Neutrophil (primary cell): ENCODE measurements at regions not wholly inside any gene's neighbourhood (a gene's known extent, or its start where the extent isn't known, plus 50 kb on each side); places are given as distances from the start of the nearest gene placed in this dataset.

Experiments used
- H3K27ac ChIP-seq: fragments of 200-600 bp; sonication (generic); 2 replicates; pipeline ENCODE4 v1.5.1; 2016; ENCODE audit warnings: mild to moderate bottlenecking, moderate library complexity
- H3K27me3 ChIP-seq: fragments of 200-600 bp; sonication (generic); 2 replicates; pipeline ENCODE4 v1.6.0; 2016; ENCODE audit warnings: mild to moderate bottlenecking
- H3K36me3 ChIP-seq: fragments of 200-600 bp; sonication (generic); 2 replicates; pipeline ENCODE4 v1.5.1; 2017
- H3K4me1 ChIP-seq, 2 experiments: fragments of 200-600 bp in 1 of 2; sonication (generic) in 1 of 2; 1 replicate in 1 of 2; 2 replicates in 1 of 2; pipeline versions ENCODE4 v1.5.1 to v1.6.1; 2013 to 2016; ENCODE audit warnings: low read depth in 1 of 2, low read length in 1 of 2, mild to moderate bottlenecking in 1 of 2, moderate library complexity in 1 of 2; ENCODE audit not compliant: control insufficient read depth in 1 of 2, insufficient read depth in 1 of 2
- H3K4me3 ChIP-seq, 2 experiments: fragments of 200-600 bp in 1 of 2; sonication (generic) in 1 of 2; 1 replicate in 1 of 2; 2 replicates in 1 of 2; pipeline ENCODE4 v1.5.1; 2013 to 2016; ENCODE audit warnings: low read depth in 1 of 2, low read length in 1 of 2, mild to moderate bottlenecking in 1 of 2, moderate library complexity in 1 of 2
- H3K9me3 ChIP-seq: fragments of 200-600 bp; sonication (generic); 2 replicates; pipeline ENCODE4 v1.5.1; 2016
- CTCF ChIP-seq: fragments of 200-600 bp; sonication (generic); IDR thresholded peaks from 2 replicates; pipeline ENCODE4 v1.5.1; 2016; ENCODE audit warnings: antibody characterized with exemption

- H3K27ac ChIP-seq: no peak overlapping the region
- no peaks in the 10 kb centered on the region for H3K36me3 ChIP-seq
- H3K27me3 ChIP-seq: no peaks in the 10 kb centered on the region
- peaks cover 12% of the 10 kb centered on the region for H3K9me3 ChIP-seq
- H3K4me3 ChIP-seq: no peak overlapping the region
- no peaks in the 10 kb centered on the region for H3K4me1 ChIP-seq
- no peak for TF ChIP-seq CTCF
Measured at GRCh38 chr6:164917211-164917610, 392.2 kb downstream of the C6orf118 start.

- no peaks in the 10 kb centered on the region for H3K4me1 ChIP-seq
- TF ChIP-seq CTCF: no peak
- peaks cover 12% of the 10 kb centered on the region for H3K9me3 ChIP-seq
- H3K27me3 ChIP-seq: no peaks in the 10 kb centered on the region
- no peaks in the 10 kb centered on the region for H3K36me3 ChIP-seq
- no peak overlapping the region for H3K27ac ChIP-seq
- no peak overlapping the region for H3K4me3 ChIP-seq
Measured at GRCh38 chr6:164916087-164916486, 393.3 kb downstream of the C6orf118 start.

GRCh38 chr6:164911873-164912580 is 397.4 kb downstream of the C6orf118 start:
- Histone ChIP-seq H3K4me1 (no peaks in the 10 kb centered on the region), H3K4me3 (no peak overlapping the region)
- no peak for TF ChIP-seq CTCF

GRCh38 chr6:164911151-164911550 is 398.3 kb downstream of the C6orf118 start:
- Histone ChIP-seq H3K4me3 (no peak overlapping the region), H3K27ac (no peak overlapping the region), H3K4me1 (no peaks in the 10 kb centered on the region)

More at GRCh38 chr6:164911873-164912580, 397.4 kb downstream of the C6orf118 start:
- no peaks in the 10 kb centered on the region for H3K36me3 ChIP-seq
- no peak overlapping the region for H3K27ac ChIP-seq
- H3K27me3 ChIP-seq: no peaks in the 10 kb centered on the region
- no peaks in the 10 kb centered on the region for H3K9me3 ChIP-seq

GRCh38 chr6:164906766-164907165 is 402.6 kb downstream of the C6orf118 start:
- no peak overlapping the region for H3K4me3 ChIP-seq
- H3K36me3 ChIP-seq: no peaks in the 10 kb centered on the region
- TF ChIP-seq CTCF: no peak
- H3K27me3 ChIP-seq: no peaks in the 10 kb centered on the region
- no peak overlapping the region for H3K27ac ChIP-seq
- H3K4me1 ChIP-seq: no peaks in the 10 kb centered on the region
- no peaks in the 10 kb centered on the region for H3K9me3 ChIP-seq

More at GRCh38 chr6:164911151-164911550, 398.3 kb downstream of the C6orf118 start:
- no peaks in the 10 kb centered on the region for H3K27me3 ChIP-seq
- H3K9me3 ChIP-seq: no peaks in the 10 kb centered on the region
- H3K36me3 ChIP-seq: no peaks in the 10 kb centered on the region
- TF ChIP-seq CTCF: no peak
